AG10803 (cell line): ENCODE measurements at regions not wholly inside any gene's neighbourhood (a gene's known extent, or its start where the extent isn't known, plus 50 kb on each side); places are given as distances from the start of the nearest gene placed in this dataset.
"Not testable (repeated sequence)": the region's sequence is repeated elsewhere in the genome, so short reads cannot be mapped to it uniquely, and the experiment has no call there.

ENCODE experiments used
- DNase-seq: peaks from one replicate; pipeline ENCODE4 v3.0.0; 2010; ENCODE audit warnings: low read depth
- H3K4me3 ChIP-seq: 2 replicates; pipeline ENCODE4 v1.5.1; 2011; ENCODE audit warnings: mild to moderate bottlenecking, low read length, control low read depth
- CTCF ChIP-seq: conservative IDR thresholded peaks from 2 replicates; pipeline ENCODE4 v1.5.1; 2011; ENCODE audit warnings: mild to moderate bottlenecking, low read length, control low read depth, inconsistent platforms

DNA sequence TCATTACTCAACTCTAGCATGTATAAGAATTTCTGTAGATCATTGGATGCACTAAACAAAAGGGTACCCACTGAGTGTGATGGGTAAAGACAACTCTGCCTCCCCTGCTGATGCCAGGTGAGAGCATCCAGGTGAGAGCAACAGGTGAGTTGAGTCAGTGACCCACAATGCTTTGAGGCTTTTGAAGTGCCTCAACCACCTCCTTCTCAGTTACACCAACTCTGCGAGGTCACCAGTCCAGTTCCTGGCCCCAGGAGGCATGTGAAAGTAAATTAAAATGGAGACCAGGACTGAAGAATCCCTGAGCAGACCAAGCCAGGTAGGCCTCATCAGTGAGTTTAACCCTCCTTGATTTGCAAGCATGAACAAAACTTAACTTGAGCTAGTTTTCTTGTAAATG is 505.8 kb downstream of the EBF1 start:
- TF ChIP-seq CTCF: no peak
- DNase-seq: no peak
- H3K4me3 ChIP-seq: no peak overlapping the region

- no peak overlapping the region for H3K4me3 ChIP-seq
- TF ChIP-seq CTCF: no peak
- peak; percentile 49 for DNase-seq
Observed at GRCh38 chr5:158591301-158591863, 508.3 kb downstream of the EBF1 start.

- TF ChIP-seq CTCF: no peak
- H3K4me3 ChIP-seq: no peak overlapping the region
- DNase-seq: no peak
Observed at GRCh38 chr5:158590746-158591300, 508.9 kb downstream of the EBF1 start.

DNA sequence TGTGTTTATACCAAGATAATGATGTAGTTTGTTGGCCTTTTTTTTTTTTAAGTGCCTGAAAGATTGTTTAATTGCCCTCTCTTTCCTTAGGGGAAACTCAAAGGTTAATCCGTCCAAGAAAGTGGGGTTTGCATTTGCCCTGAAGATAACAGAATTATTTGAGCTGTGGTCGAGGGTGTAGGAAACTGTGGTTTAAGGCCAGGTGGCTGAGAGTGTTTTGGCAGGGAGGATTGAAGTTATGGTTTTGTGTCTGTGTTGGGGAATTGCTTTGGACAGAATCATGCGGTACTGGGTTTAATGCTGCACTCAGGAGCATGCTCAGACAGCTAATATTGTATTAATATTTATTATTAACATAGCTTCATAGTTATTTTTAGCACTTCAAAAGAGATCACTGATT is 509.8 kb downstream of the EBF1 start:
- no peak overlapping the region for H3K4me3 ChIP-seq
- no peak for TF ChIP-seq CTCF
- DNase-seq: no peak

DNA sequence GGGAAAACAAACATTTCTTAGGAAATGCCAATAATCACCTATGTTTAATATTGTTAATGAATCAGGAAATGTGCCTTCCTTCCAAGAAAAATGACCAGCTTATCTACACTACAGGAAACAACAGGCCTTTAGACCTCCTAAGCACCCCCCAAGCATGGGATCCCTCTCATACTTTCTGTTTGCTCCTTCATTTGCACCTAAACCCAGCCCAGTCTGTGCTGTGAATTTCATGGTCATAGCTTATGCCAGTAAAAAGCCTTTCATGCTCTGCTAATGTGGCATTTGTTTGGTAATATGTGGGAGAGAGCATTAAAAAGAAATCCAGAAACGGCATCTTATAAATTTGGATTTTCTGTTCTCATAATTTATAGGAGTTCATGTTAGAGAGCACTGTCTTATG is 511.1 kb downstream of the EBF1 start:
- TF ChIP-seq CTCF: no peak
- DNase-seq: no peak
- H3K4me3 ChIP-seq: no peak overlapping the region

DNA sequence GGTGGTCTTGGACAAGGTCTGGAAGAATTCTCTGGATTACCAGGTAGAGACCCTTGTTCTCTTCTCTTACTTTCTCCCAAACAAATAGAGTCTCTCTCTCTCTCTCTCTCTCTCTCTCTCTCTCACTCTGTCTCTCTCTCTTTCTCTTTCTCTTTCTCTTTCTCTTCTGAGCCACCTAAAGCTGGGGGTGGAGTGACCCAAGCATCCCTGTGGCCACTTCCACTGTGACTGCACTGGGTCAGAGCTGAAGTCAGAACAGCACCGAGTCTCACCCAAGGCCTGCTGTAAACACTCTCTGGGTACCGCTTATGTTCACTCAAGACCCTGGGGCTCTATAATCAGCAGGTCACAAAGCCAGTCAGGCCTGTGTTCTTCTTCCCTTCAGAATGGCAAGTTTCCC is 513.7 kb downstream of the EBF1 start:
- no peak overlapping the region for H3K4me3 ChIP-seq
- no peak for DNase-seq
- TF ChIP-seq CTCF: no peak

DNA sequence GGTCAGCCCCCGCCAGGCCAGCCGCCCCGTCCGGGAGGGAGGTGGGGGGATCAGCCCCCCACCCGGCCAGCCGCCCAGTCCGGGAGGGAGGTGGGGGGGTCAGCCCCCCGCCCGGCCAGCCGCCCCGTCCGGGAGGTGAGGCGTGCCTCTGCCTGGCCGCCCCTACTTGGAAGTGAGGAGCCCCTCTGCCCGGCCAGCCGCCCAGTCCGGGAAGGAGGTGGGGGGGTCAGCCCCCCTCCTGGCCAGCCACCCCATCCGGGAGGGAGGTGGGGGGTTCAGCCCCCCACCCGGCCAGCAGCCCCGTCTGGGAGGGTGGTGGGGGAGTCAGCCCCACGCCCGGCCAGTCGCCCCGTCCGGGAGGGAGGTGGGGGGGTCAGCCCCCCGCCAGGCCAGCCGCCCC is 517.0 kb downstream of the EBF1 start:
- H3K4me3 ChIP-seq, DNase-seq: not testable (repeated sequence)

GRCh38 chr5:158573829-158574228 is 525.9 kb downstream of the EBF1 start:
- TF ChIP-seq CTCF: no peak
- H3K4me3 ChIP-seq: no peak overlapping the region
- no peak for DNase-seq
